ENCODE measurements at regions not wholly inside any gene's neighbourhood (a gene's known extent, or its start where the extent isn't known, plus 50 kb on each side); places are given as distances from the start of the nearest gene placed in this dataset.
A peak's percentile ranks its signal among the peaks of the same experiment; 100 is the strongest.
"Not testable (repeated sequence)": the region's sequence is repeated elsewhere in the genome, so short reads cannot be mapped to it uniquely, and the experiment has no call there.

- no peak for DNase-seq
These were observed 60.2 kb downstream of the THNSL1 start for GRCh38 chr10:25076506-25077177.

- DNase-seq, result no peak
These were observed 62.4 kb downstream of the THNSL1 start for GRCh38 chr10:25078658-25079431.

- peak; percentile 87 for DNase-seq
These were observed 64.6 kb downstream of the THNSL1 start for GRCh38 chr10:25080880-25081581.

GRCh38 chr10:25082276-25083204 is 66.1 kb downstream of the THNSL1 start:
- DNase-seq, result no peak

- DNase-seq, result no peak
These were observed 67.2 kb downstream of the THNSL1 start for GRCh38 chr10:25083546-25084111.

DNA sequence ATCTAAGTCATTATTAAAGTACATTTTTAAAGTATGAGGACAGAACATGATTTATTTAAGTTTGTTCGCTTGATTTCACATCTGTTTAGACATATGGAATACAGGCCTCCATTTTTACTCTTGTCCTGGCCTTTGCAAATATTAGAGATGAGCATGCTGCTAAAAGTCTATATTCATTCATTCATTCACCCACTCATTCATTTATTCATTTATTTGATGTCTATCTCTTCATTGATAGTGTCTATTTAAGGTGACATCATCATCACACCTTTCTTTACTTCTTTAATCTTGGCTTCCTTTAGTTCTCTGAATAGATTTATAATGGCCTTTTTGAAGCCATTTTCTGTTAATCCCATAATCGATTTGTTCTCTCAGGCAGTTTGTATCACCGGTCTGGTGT is 68.0 kb downstream of the THNSL1 start:
- DNase-seq, result no peak

- no peak for DNase-seq
These were observed 78.2 kb downstream of the THNSL1 start for GRCh38 chr10:25094590-25094989.

GRCh38 chr10:25097669-25098411 is 77.0 kb upstream of the GPR158 start:
- no peak for DNase-seq

DNA sequence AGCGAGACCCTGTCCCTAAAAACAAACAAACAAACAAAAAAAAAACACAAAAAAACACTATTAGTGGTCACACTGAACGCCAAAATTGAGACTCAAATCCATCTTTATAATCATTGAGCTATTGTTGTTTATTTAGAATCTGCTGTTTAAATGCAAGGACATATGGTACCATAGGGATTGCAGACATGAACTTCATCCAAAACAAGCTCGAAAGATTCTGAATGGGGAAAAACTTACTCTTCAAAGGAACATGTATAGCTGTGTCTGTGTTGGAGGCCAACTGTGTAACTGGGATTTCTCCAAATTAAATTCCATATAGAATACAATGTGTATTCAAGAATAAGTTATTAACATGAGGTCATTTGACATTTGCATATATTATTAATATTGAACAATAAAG is 74.7 kb upstream of the GPR158 start:
- DNase-seq, result no peak

- DNase-seq, result no peak
These were observed 73.2 kb upstream of the GPR158 start for GRCh38 chr10:25101461-25102146.

- no peak for DNase-seq
These were observed 72.5 kb upstream of the GPR158 start for GRCh38 chr10:25102147-25102822.

- no peak for DNase-seq
These were observed 71.1 kb upstream of the GPR158 start for GRCh38 chr10:25103703-25104102.

GRCh38 chr10:25104441-25104840 is 70.4 kb upstream of the GPR158 start:
- DNase-seq, result no peak

GRCh38 chr10:25105262-25105661 is 69.5 kb upstream of the GPR158 start:
- DNase-seq, result no peak

GRCh38 chr10:25105743-25106260 is 69.0 kb upstream of the GPR158 start:
- no peak for DNase-seq

DNA sequence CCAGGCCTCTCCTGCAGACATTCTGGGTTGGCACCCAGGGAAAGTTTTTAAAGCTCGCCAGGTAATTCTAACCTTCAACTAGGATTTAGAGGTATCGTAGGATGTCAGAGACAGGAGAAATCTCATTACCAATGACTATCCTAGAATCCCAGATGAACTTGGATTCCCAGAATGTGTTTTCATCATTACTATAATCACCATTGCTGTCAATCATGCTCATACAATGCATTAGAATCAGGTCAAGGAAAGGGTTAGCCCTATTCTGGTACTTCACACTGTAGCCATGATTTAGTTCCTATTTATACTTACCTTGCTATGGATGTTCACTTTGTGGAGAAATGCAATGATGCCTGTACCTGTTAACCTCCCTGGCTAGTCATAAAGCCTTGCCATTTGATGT is 67.0 kb upstream of the GPR158 start:
- no peak for DNase-seq

- not testable (repeated sequence) for DNase-seq
These were observed 64.9 kb upstream of the GPR158 start for GRCh38 chr10:25109896-25110295.

GRCh38 chr10:25112016-25112415 is 62.8 kb upstream of the GPR158 start:
- DNase-seq, result no peak

- DNase-seq, result peak; percentile 76
These were observed 61.4 kb upstream of the GPR158 start for GRCh38 chr10:25113191-25114035.

All from right hindlimb (tissue), 1 donor.